CD4-positive, alpha-beta T cell (primary cell): ENCODE measurements at regions not wholly inside any gene's neighbourhood (a gene's known extent, or its start where the extent isn't known, plus 50 kb on each side); places are given as distances from the start of the nearest gene placed in this dataset.
A peak's percentile ranks its signal among the peaks of the same experiment; 100 is the strongest.

Experiments used
- ATAC-seq: fragments of 200-7000 bp; cut with Tn5 transposase; one replicate; pipeline ENCODE4 v1.10.0; 2022; ENCODE audit warnings: mild to moderate bottlenecking; ENCODE audit not compliant: poor library complexity
- CTCF ChIA-PET: fragments of 350-600 bp; sonication (Branson Sonifier 250); formaldehyde crosslinking; loops from one replicate; lab custom pipeline; 2021; ENCODE audit warnings: antibody characterized with exemption, inconsistent platforms; lab: Charles Lee
- POLR2A ChIA-PET: fragments of 350-600 bp; sonication (Branson Sonifier 250); formaldehyde crosslinking; loops from one replicate; lab custom pipeline; 2021; ENCODE audit warnings: antibody characterized with exemption, inconsistent platforms; lab: Charles Lee
- DNase-seq, 14 experiments: peaks; one replicate each; pipeline ENCODE4 v3.0.0-alpha.2; 2013 to 2020; ENCODE audit warnings: mixed read lengths in 2 of 14
- H3K27ac ChIP-seq, 2 donors: one replicate each; pipeline versions ENCODE4 v1.5.1 to v1.7.0; 2013; ENCODE audit warnings: low read length in 2 of 2, low read depth in 1 of 2, mild to moderate bottlenecking in 1 of 2
- H3K27me3 ChIP-seq, 2 experiments: 1 replicate in 1 of 2; 2 replicates in 1 of 2; pipeline versions ENCODE4 v1.6.1 to v1.7.0; 2013; ENCODE audit warnings: low read length in 2 of 2, control low read depth in 1 of 2, mild to moderate bottlenecking in 1 of 2, moderate library complexity in 1 of 2; ENCODE audit not compliant: insufficient read depth in 2 of 2, control insufficient read depth in 1 of 2
- H3K36me3 ChIP-seq: one replicate; pipeline ENCODE4 v1.6.1; 2013; ENCODE audit warnings: low read length, control low read depth; ENCODE audit not compliant: insufficient read depth
- H3K4me1 ChIP-seq: one replicate; pipeline ENCODE4 v1.6.1; 2013; ENCODE audit warnings: low read length, control low read depth; ENCODE audit not compliant: insufficient read depth
- H3K4me3 ChIP-seq: one replicate; pipeline ENCODE4 v1.5.1; 2013; ENCODE audit warnings: mild to moderate bottlenecking, low read length, moderate library complexity
- H3K9me3 ChIP-seq, 2 experiments: 1 replicate in 1 of 2; 2 replicates in 1 of 2; pipeline versions ENCODE4 v1.6.1 to v1.7.0; 2013; ENCODE audit warnings: low read length in 2 of 2, mild to moderate bottlenecking in 2 of 2, control low read depth in 1 of 2, moderate library complexity in 1 of 2; ENCODE audit not compliant: control insufficient read depth in 1 of 2, insufficient read depth in 1 of 2
- H3K27ac Mint-ChIP-seq: one replicate; pipeline ENCODE4 v1.8.0; 2020; ENCODE audit warnings: mixed read lengths
- H3K27me3 Mint-ChIP-seq: one replicate; pipeline ENCODE4 v1.8.0; 2021; ENCODE audit warnings: mixed read lengths
- H3K36me3 Mint-ChIP-seq: one replicate; pipeline ENCODE4 v1.8.0; 2021; ENCODE audit warnings: low read depth, mixed read lengths
- H3K4me1 Mint-ChIP-seq: one replicate; pipeline ENCODE4 v1.8.0; 2021; ENCODE audit warnings: low read depth, mixed read lengths
- H3K4me3 Mint-ChIP-seq: one replicate; pipeline ENCODE4 v1.8.0; 2020; ENCODE audit warnings: mild to moderate bottlenecking, mixed read lengths
- H3K9me3 Mint-ChIP-seq: one replicate; pipeline ENCODE4 v1.8.0; 2020; ENCODE audit warnings: mixed read lengths
- CTCF ChIP-seq: fragments of 200-600 bp; IDR thresholded peaks from one replicate; pipeline ENCODE4 v1.8.0; 2022; ENCODE audit warnings: antibody characterized with exemption, mild to moderate bottlenecking
- intact Hi-C, 2 experiments: fragments of 100-400 bp; cut with DNase I in 1 of 2; cut with micrococcal nuclease in 1 of 2; formaldehyde crosslinking; loops; one replicate each; pipeline versions ENCODE4 v1.15.1 to v1.9.0; 2023 to 2025; cut with DNase I, micrococcal nuclease

GRCh38 chr16:85304337-85304736 is 192.1 kb upstream of the CIBAR2 start:
- peak overlapping the region; percentile 79 for H3K27ac Mint-ChIP-seq
- H3K36me3 Mint-ChIP-seq = no peaks in the 10 kb centered on the region
- H3K27me3 ChIP-seq = peaks cover 0 to 5% of the 10 kb centered on the region in 2 experiments
- H3K4me1 ChIP-seq = peaks cover 62% of the 10 kb centered on the region
- POLR2A ChIA-PET = interaction anchor here (0.9 kb wide), 1 partner anchor 27 kb away, joined by 3 read pairs; no protein-coding TSS in a partner anchor
- no peaks in the 10 kb centered on the region for H3K27me3 Mint-ChIP-seq
- no peaks in the 10 kb centered on the region for H3K9me3 Mint-ChIP-seq
- H3K9me3 ChIP-seq = peaks cover 0 to 5% of the 10 kb centered on the region in 2 experiments
- H3K4me3 ChIP-seq = no peak overlapping the region
- H3K4me1 Mint-ChIP-seq = peaks cover 45% of the 10 kb centered on the region
- no peak for TF ChIP-seq CTCF
- no peaks in the 10 kb centered on the region for H3K36me3 ChIP-seq
- intact Hi-C loops = loop anchor here in 1 of 2 experiments (5.0 kb wide), 1 partner anchor 413 kb away; no protein-coding TSS in a partner anchor
- H3K4me3 Mint-ChIP-seq = no peak overlapping the region
- ATAC-seq = no peak
- DNase-seq = peak in 1 of 14 experiments; percentile 12
- CTCF ChIA-PET = no interaction called here
- no peak overlapping the region for H3K27ac ChIP-seq

- H3K4me1 ChIP-seq = peaks cover 81% of the 10 kb centered on the region
- Mint-ChIP-seq H3K36me3 (no peaks in the 10 kb centered on the region), H3K27me3 (no peaks in the 10 kb centered on the region), H3K4me1 (peaks cover 62% of the 10 kb centered on the region), H3K27ac (peak overlapping the region; percentile 86), H3K4me3 (peak overlapping the region; percentile 35), H3K9me3 (no peaks in the 10 kb centered on the region)
- peak overlapping the region in 1 of 2 donors; percentile 41 for H3K27ac ChIP-seq
- intact Hi-C loops = loop anchor here in 1 of 2 experiments (2.0 kb wide), 1 partner anchor 307 kb away; the partner anchor contains the start of gene GSE1
- POLR2A ChIA-PET = interaction anchor here (1.0 to 1.4 kb wide), 3 partner anchors 17 to 28 kb away, joined by 3 to 7 read pairs (median 3); no protein-coding TSS in a partner anchor
- no peak overlapping the region for H3K4me3 ChIP-seq
- ATAC-seq (peak; percentile 88), DNase-seq (peak; percentile 62 to 91 (median 78))
- TF ChIP-seq CTCF = no peak
- CTCF ChIA-PET = interaction anchor here (0.6 to 1.0 kb wide), 2 partner anchors 114 to 320 kb away, joined by 3 to 7 read pairs; no protein-coding TSS in a partner anchor
- no peaks in the 10 kb centered on the region for H3K36me3 ChIP-seq
- H3K9me3 ChIP-seq = peaks cover 0 to 5% of the 10 kb centered on the region in 2 experiments
- H3K27me3 ChIP-seq = peaks cover 0 to 5% of the 10 kb centered on the region in 2 experiments
Observed at GRCh38 chr16:85306071-85306792, 194.0 kb upstream of the CIBAR2 start.

- POLR2A ChIA-PET = interaction anchor here (1.0 to 2.5 kb wide), 4 partner anchors 16 to 28 kb away, joined by 3 to 9 read pairs (median 5); no protein-coding TSS in a partner anchor
- peaks cover 88% of the 10 kb centered on the region for H3K4me1 ChIP-seq
Observed at GRCh38 chr16:85306793-85307551, 194.7 kb upstream of the CIBAR2 start.

More at GRCh38 chr16:85306793-85307551, 194.7 kb upstream of the CIBAR2 start:
- DNase-seq (peak in 1 of 14 experiments; percentile 25), ATAC-seq (no peak)
- peak overlapping the region; percentile 11 for H3K4me3 Mint-ChIP-seq
- TF ChIP-seq CTCF = no peak
- no peaks in the 10 kb centered on the region for H3K27me3 Mint-ChIP-seq
- intact Hi-C loops = loop anchor here in 1 of 2 experiments (2.0 kb wide), 1 partner anchor 306 kb away; the partner anchor contains the start of gene GSE1
- no peaks in the 10 kb centered on the region for H3K36me3 ChIP-seq
- peak overlapping the region; percentile 86 for H3K27ac Mint-ChIP-seq
- peaks cover 0 to 5% of the 10 kb centered on the region in 2 experiments for H3K9me3 ChIP-seq
- CTCF ChIA-PET = interaction anchor here (0.6 to 1.9 kb wide), 3 partner anchors 114 to 321 kb away, joined by 3 to 7 read pairs (median 6); no protein-coding TSS in a partner anchor
- H3K9me3 Mint-ChIP-seq = no peaks in the 10 kb centered on the region
- H3K27ac ChIP-seq = no peak overlapping the region
- H3K27me3 ChIP-seq = peaks cover 0 to 5% of the 10 kb centered on the region in 2 experiments
- H3K4me3 ChIP-seq = no peak overlapping the region
- H3K36me3 Mint-ChIP-seq = no peaks in the 10 kb centered on the region
- H3K4me1 Mint-ChIP-seq = peaks cover 69% of the 10 kb centered on the region
